Stimulated activated naive CD8-positive, alpha-beta T cell treated with anti-CD3 and anti-CD28 coated beads, Interleukin-15, Interleukin-2, amounts not matched to agents 100 ng/mL and 50 ng/mL, for 24 hours (primary cell): ENCODE measurements at regions not wholly inside any gene's neighbourhood (a gene's known extent, or its start where the extent isn't known, plus 50 kb on each side); places are given as distances from the start of the nearest gene placed in this dataset.
A peak's percentile ranks its signal among the peaks of the same experiment; 100 is the strongest.

Experiments
- H3K27ac Mint-ChIP-seq: one replicate; pipeline ENCODE4 v1.8.0; 2021; ENCODE audit warnings: mild to moderate bottlenecking, mixed read lengths
- H3K27me3 Mint-ChIP-seq: one replicate; pipeline ENCODE4 v1.8.0; 2021; ENCODE audit warnings: mixed read lengths
- H3K36me3 Mint-ChIP-seq: one replicate; pipeline ENCODE4 v1.8.0; 2021; ENCODE audit warnings: low read depth, mixed read lengths
- H3K4me1 Mint-ChIP-seq: one replicate; pipeline ENCODE4 v1.8.0; 2021; ENCODE audit warnings: low read depth, mixed read lengths
- H3K4me3 Mint-ChIP-seq: one replicate; pipeline ENCODE4 v1.8.0; 2021; ENCODE audit warnings: mild to moderate bottlenecking, mixed read lengths
- H3K9me3 Mint-ChIP-seq: one replicate; pipeline ENCODE4 v1.8.0; 2021; ENCODE audit warnings: mixed read lengths

- Mint-ChIP-seq H3K27me3 (no peaks in the 10 kb centered on the region), H3K27ac (no peak overlapping the region)
Observed at GRCh38 chr2:239747771-239748170, 277.4 kb downstream of the NDUFA10 start.

GRCh38 chr2:239747274-239747673 lies 277.9 kb downstream of the NDUFA10 start:
- Mint-ChIP-seq H3K27ac (no peak overlapping the region), H3K4me1 (peaks cover 3% of the 10 kb centered on the region), H3K4me3 (no peak overlapping the region), H3K36me3 (no peaks in the 10 kb centered on the region), H3K9me3 (no peaks in the 10 kb centered on the region), H3K27me3 (no peaks in the 10 kb centered on the region)

More at GRCh38 chr2:239747771-239748170, 277.4 kb downstream of the NDUFA10 start:
- Mint-ChIP-seq H3K9me3 (no peaks in the 10 kb centered on the region), H3K4me3 (no peak overlapping the region), H3K4me1 (peaks cover 6% of the 10 kb centered on the region), H3K36me3 (no peaks in the 10 kb centered on the region)

DNA sequence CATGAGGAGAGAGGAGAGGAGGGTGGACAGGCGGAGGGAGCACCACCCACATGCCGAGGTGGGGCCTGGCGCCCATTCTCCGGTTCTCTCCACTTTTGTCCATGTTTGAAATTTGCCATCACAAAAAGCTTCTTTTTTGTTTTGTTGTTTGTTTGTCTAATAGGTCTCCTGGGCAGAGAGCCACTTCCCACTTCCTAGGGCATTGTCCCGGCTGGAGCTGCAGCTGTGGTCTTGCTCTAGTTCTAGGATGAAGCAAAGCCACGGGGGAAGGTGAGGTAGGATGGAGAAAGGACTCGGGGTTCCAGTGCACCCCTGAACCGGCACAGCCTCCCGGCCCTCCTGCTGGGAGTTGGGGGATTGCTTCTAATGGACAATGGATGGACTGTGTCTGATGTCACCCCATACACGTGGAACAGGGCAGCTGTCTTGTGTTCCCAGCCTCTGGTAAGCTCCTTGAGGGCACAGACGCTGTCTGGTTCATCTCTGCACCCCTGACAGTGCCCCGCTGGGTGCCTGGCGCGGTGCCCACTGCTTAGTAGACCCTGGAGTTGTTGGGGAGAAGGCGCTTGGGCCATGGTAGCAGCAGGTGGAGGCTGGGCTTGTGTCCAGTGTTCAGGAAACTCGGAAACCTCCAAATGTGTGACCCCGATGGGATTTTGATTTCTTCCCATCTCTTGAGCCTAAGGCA lies 278.4 kb downstream of the NDUFA10 start:
- H3K4me1 Mint-ChIP-seq = no peaks in the 10 kb centered on the region
- no peaks in the 10 kb centered on the region for H3K27me3 Mint-ChIP-seq
- H3K9me3 Mint-ChIP-seq = no peaks in the 10 kb centered on the region
- no peaks in the 10 kb centered on the region for H3K36me3 Mint-ChIP-seq
- no peak overlapping the region for H3K27ac Mint-ChIP-seq
- H3K4me3 Mint-ChIP-seq = no peak overlapping the region

- Mint-ChIP-seq H3K4me1 (no peaks in the 10 kb centered on the region), H3K36me3 (no peaks in the 10 kb centered on the region), H3K27ac (no peak overlapping the region), H3K4me3 (no peak overlapping the region), H3K9me3 (no peaks in the 10 kb centered on the region), H3K27me3 (no peaks in the 10 kb centered on the region)
Observed at GRCh38 chr2:239745386-239746227, 279.5 kb downstream of the NDUFA10 start.

GRCh38 chr2:239744706-239745340 lies 280.3 kb downstream of the NDUFA10 start:
- Mint-ChIP-seq H3K36me3 (no peaks in the 10 kb centered on the region), H3K9me3 (no peaks in the 10 kb centered on the region), H3K27me3 (no peaks in the 10 kb centered on the region), H3K4me1 (no peaks in the 10 kb centered on the region), H3K4me3 (no peak overlapping the region), H3K27ac (no peak overlapping the region)

DNA sequence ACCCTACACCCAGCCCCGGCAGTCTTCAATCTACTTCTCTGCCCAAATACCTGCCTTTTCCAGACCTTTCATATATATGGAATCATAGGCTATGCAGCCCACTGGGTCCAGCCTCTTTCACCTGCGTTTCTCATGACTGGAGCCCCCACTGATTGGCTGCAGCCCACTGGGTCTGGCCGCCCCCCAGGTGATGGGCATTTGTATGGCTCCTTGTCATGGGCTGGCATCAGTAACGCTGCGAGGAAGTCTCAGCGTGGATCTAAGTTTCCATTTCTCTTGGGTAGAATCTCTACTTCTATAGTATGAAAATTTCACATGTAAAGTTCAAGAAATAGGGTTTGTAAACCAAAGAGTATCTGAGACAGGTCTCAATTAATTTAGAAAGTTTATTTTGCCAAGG lies 281.9 kb downstream of the NDUFA10 start:
- Mint-ChIP-seq H3K27ac (no peak overlapping the region), H3K36me3 (no peaks in the 10 kb centered on the region)

GRCh38 chr2:239742377-239742776 lies 282.8 kb downstream of the NDUFA10 start:
- H3K9me3 Mint-ChIP-seq = no peaks in the 10 kb centered on the region
- H3K27me3 Mint-ChIP-seq = no peaks in the 10 kb centered on the region
- H3K27ac Mint-ChIP-seq = no peak overlapping the region
- H3K4me3 Mint-ChIP-seq = no peak overlapping the region
- no peaks in the 10 kb centered on the region for H3K36me3 Mint-ChIP-seq
- H3K4me1 Mint-ChIP-seq = no peaks in the 10 kb centered on the region

More for the DNA sequence above, 281.9 kb downstream of the NDUFA10 start:
- no peaks in the 10 kb centered on the region for H3K9me3 Mint-ChIP-seq
- H3K4me3 Mint-ChIP-seq = no peak overlapping the region
- no peaks in the 10 kb centered on the region for H3K27me3 Mint-ChIP-seq
- H3K4me1 Mint-ChIP-seq = no peaks in the 10 kb centered on the region

- H3K27me3 Mint-ChIP-seq = no peaks in the 10 kb centered on the region
- H3K4me3 Mint-ChIP-seq = no peak overlapping the region
- H3K27ac Mint-ChIP-seq = no peak overlapping the region
- peaks cover 1% of the 10 kb centered on the region for H3K9me3 Mint-ChIP-seq
- no peaks in the 10 kb centered on the region for H3K36me3 Mint-ChIP-seq
- H3K4me1 Mint-ChIP-seq = no peaks in the 10 kb centered on the region
Observed at GRCh38 chr2:239739206-239739605, 285.9 kb downstream of the NDUFA10 start.

DNA sequence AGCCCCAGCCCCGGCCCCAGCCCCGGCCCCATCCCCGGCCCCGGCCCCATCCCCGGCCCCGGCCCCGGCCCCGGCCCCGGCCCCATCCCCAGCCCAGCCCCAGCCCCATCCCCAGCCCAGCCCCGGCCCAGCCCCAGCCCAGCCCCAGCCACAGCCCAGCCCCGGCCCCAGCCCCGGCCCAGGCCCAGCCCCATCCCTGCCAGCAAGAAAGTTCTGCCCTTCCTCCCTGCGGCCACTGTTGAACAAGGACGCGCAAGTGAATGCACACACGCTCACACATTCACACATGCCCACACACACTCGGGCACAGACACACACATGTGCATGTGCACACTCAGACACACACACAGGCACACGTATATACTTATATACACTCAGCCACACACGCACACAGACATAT lies 287.0 kb downstream of the NDUFA10 start:
- Mint-ChIP-seq H3K27ac (no peak overlapping the region), H3K4me3 (no peak overlapping the region), H3K27me3 (no peaks in the 10 kb centered on the region), H3K9me3 (peaks cover 5% of the 10 kb centered on the region), H3K4me1 (no peaks in the 10 kb centered on the region), H3K36me3 (no peaks in the 10 kb centered on the region)

DNA sequence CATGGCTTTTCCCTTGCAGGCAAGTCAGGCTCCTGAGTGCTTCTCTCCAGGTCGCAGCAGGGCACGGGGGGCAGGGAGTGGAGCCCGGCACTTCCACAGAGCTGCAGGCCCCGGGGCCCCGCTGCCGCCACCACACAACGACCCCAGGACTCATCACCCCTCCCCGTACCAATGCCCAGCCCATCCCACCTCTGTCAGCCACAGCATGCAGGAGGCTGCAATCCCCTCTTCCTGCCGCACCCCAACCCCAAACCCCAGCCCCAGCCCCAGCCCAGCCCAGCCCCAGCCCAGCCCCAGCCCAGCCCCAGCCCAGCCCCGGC lies 288.0 kb downstream of the NDUFA10 start:
- Mint-ChIP-seq H3K36me3 (no peaks in the 10 kb centered on the region), H3K4me1 (no peaks in the 10 kb centered on the region), H3K4me3 (no peak overlapping the region), H3K27me3 (no peaks in the 10 kb centered on the region), H3K9me3 (peaks cover 5% of the 10 kb centered on the region), H3K27ac (no peak overlapping the region)

DNA sequence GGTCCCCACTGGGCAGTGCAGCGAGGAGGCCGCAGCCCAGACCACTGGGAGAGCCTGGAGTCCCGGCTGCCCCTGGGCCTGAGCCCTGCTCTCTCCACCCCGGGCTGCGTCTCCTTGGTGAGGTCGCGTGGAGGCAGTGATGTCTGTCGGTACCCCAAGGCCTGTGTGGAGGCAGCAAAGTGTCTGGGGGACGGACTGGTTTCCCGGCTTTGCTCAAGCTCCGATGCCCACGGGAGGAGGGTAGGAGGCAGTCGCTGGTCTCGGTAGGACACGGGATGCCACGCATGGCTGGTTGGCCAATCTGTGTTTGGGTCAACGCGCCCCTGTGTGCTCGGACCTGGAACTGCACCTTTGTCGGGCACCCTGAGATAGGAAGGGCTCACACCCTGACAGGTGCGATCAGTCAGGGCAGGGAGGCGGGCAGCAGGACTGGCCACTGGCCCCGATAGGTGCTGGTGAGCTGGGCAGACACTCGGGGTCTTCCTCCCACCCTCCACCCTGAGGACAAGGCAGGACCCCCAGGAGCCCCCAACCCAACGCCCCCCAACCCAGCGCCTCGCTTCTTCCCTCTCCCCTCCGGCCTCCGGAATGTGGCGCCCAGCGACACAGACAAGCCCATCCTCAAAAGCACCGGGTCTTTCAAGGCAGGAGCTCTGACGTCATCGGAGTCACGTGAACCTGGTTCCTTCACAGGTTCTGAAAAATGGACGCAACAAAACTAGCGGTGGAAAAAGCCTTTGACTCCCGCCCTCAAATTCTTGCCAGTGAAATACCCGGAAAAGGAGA lies 288.6 kb downstream of the NDUFA10 start:
- Mint-ChIP-seq H3K4me1 (no peaks in the 10 kb centered on the region), H3K27ac (no peak overlapping the region), H3K36me3 (no peaks in the 10 kb centered on the region), H3K27me3 (no peaks in the 10 kb centered on the region), H3K4me3 (no peak overlapping the region), H3K9me3 (peaks cover 5% of the 10 kb centered on the region)

- H3K4me3 Mint-ChIP-seq = no peak overlapping the region
Observed at GRCh38 chr2:239735829-239736357, 289.2 kb downstream of the NDUFA10 start.

GRCh38 chr2:239735131-239735828 lies 289.9 kb downstream of the NDUFA10 start:
- Mint-ChIP-seq H3K27me3 (no peaks in the 10 kb centered on the region), H3K4me3 (no peak overlapping the region), H3K36me3 (no peaks in the 10 kb centered on the region), H3K4me1 (no peaks in the 10 kb centered on the region), H3K27ac (no peak overlapping the region), H3K9me3 (peaks cover 5% of the 10 kb centered on the region)

More at GRCh38 chr2:239735829-239736357, 289.2 kb downstream of the NDUFA10 start:
- no peaks in the 10 kb centered on the region for H3K27me3 Mint-ChIP-seq
- no peaks in the 10 kb centered on the region for H3K4me1 Mint-ChIP-seq
- H3K36me3 Mint-ChIP-seq = no peaks in the 10 kb centered on the region
- no peak overlapping the region for H3K27ac Mint-ChIP-seq
- peaks cover 5% of the 10 kb centered on the region for H3K9me3 Mint-ChIP-seq

DNA sequence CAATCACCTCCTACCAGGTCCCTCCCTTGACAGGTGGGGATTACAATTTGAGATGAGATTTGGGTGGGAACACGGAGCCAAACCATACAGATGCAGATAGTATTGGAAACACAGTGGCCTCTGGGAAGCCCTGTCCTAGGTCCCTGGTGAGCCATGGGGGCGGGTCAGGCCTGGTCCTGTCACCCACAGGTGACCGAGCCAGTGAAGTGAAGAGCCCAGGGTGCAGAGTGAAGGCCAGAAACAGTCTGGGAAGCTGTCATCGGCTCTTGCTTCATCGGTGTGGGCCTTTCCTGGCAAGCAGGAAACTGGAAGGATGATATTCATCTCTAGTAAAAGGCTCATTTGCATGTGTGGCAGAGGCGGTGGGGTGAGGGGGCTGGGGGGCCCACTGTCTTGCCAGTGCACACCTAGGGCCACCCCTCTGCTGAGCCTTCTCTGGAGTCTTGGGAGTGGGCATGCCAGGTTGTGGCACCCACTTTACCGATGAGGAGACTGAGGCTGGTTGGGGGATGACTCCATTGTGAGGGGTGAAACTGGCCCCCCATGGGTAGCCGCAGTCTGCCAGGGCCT lies 290.6 kb downstream of the NDUFA10 start:
- no peaks in the 10 kb centered on the region for H3K4me1 Mint-ChIP-seq
- H3K9me3 Mint-ChIP-seq = peaks cover 5% of the 10 kb centered on the region
- H3K4me3 Mint-ChIP-seq = no peak overlapping the region
- H3K27ac Mint-ChIP-seq = peak overlapping the region; percentile 31
- H3K36me3 Mint-ChIP-seq = no peaks in the 10 kb centered on the region
- H3K27me3 Mint-ChIP-seq = no peaks in the 10 kb centered on the region
